Osteoblast (primary cell): ENCODE measurements at regions not wholly inside any gene's neighbourhood (a gene's known extent, or its start where the extent isn't known, plus 50 kb on each side); places are given as distances from the start of the nearest gene placed in this dataset.

Experiments used
- DNase-seq: peaks from one replicate; pipeline ENCODE4 v3.0.0; 2011; ENCODE audit warnings: low spot score, mixed read lengths; ENCODE audit not compliant: insufficient read length; ENCODE audit errors: missing footprints
- H2AFZ ChIP-seq: 2 replicates; pipeline ENCODE4 v1.6.0; 2011; ENCODE audit warnings: mild to moderate bottlenecking, low read length
- H3K27ac ChIP-seq: 2 replicates; pipeline ENCODE4 v1.5.1; 2011; ENCODE audit warnings: mild to moderate bottlenecking, low read depth, low read length, moderate library complexity
- H3K27me3 ChIP-seq: 2 replicates; pipeline ENCODE4 v1.6.0; 2012; ENCODE audit warnings: mild to moderate bottlenecking, control low read depth, inconsistent platforms, low read length, moderate library complexity; ENCODE audit not compliant: insufficient read depth
- H3K36me3 ChIP-seq: 2 replicates; pipeline ENCODE4 v1.5.1; 2011; ENCODE audit warnings: mild to moderate bottlenecking, low read length, control low read depth, moderate library complexity; ENCODE audit not compliant: insufficient read depth
- H3K4me1 ChIP-seq: 2 replicates; pipeline ENCODE4 v1.5.1; 2011; ENCODE audit warnings: mild to moderate bottlenecking, low read length, control low read depth, moderate library complexity; ENCODE audit not compliant: insufficient read depth
- H3K4me2 ChIP-seq: 2 replicates; pipeline ENCODE4 v1.6.0; 2011; ENCODE audit warnings: mild to moderate bottlenecking, low read length; ENCODE audit not compliant: insufficient read depth
- H3K4me3 ChIP-seq: fragments of 200-600 bp; sonication (generic); 3 replicates; pipeline ENCODE4 v1.5.1; 2012; ENCODE audit warnings: mild to moderate bottlenecking, low read length, inconsistent platforms; ENCODE audit not compliant: insufficient read depth
- H3K79me2 ChIP-seq: 2 replicates; pipeline ENCODE4 v1.6.0; 2012; ENCODE audit warnings: mild to moderate bottlenecking, low read length, control low read depth, inconsistent platforms; ENCODE audit not compliant: insufficient read depth
- H3K9me3 ChIP-seq: 2 replicates; pipeline ENCODE4 v1.5.1; 2011; ENCODE audit warnings: low read depth, low read length, control low read depth
- H4K20me1 ChIP-seq: 2 replicates; pipeline ENCODE4 v1.6.0; 2012; ENCODE audit warnings: mild to moderate bottlenecking, low read length, control low read depth; ENCODE audit not compliant: insufficient read depth
- TF ChIP-seq, protein P1 (sequence below): IDR thresholded peaks from 2 replicates; pipeline ENCODE4 v1.5.1; 2011; ENCODE audit warnings: mild to moderate bottlenecking, low read depth, low read length, moderate library complexity; ENCODE audit errors: extremely low read depth

DNA sequence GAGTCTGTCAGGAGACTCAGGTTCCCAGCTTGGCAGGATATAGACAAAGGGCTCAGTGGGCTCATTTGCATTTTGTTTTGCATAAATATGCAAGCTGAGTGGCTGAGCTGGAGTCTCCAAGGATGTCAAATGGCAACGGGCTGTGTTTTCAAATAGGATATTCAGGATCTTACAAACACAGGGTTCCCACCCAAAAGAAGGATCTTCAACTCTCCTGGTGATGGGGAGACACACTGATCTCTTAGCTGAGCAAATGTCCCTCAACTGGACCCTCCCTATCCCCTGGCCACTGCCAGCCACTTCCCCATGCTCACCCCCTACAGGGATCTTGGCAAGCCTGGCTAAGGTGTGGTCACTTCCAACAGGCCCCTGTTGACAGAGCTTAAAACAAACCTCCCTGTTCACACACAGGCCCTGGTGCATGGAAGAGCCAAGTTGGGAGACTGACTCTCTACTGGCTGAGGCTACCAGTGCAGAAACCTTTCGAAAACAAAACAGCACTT, 61.6 kb downstream of the SOX9 start:
- Histone ChIP-seq H3K36me3 (no peaks in the 10 kb centered on the region), H3K27me3 (no peaks in the 10 kb centered on the region), H3K27ac (no peak overlapping the region), H4K20me1 (no peaks in the 10 kb centered on the region), H3K4me3 (no peak overlapping the region), H2AFZ (no peak overlapping the region), H3K4me2 (no peak overlapping the region), H3K9me3 (no peaks in the 10 kb centered on the region), H3K79me2 (no peaks in the 10 kb centered on the region), H3K4me1 (peaks cover 2% of the 10 kb centered on the region)
- no peak for DNase-seq
- TF ChIP-seq, protein P1, sequence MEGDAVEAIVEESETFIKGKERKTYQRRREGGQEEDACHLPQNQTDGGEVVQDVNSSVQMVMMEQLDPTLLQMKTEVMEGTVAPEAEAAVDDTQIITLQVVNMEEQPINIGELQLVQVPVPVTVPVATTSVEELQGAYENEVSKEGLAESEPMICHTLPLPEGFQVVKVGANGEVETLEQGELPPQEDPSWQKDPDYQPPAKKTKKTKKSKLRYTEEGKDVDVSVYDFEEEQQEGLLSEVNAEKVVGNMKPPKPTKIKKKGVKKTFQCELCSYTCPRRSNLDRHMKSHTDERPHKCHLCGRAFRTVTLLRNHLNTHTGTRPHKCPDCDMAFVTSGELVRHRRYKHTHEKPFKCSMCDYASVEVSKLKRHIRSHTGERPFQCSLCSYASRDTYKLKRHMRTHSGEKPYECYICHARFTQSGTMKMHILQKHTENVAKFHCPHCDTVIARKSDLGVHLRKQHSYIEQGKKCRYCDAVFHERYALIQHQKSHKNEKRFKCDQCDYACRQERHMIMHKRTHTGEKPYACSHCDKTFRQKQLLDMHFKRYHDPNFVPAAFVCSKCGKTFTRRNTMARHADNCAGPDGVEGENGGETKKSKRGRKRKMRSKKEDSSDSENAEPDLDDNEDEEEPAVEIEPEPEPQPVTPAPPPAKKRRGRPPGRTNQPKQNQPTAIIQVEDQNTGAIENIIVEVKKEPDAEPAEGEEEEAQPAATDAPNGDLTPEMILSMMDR = no peak

DNA sequence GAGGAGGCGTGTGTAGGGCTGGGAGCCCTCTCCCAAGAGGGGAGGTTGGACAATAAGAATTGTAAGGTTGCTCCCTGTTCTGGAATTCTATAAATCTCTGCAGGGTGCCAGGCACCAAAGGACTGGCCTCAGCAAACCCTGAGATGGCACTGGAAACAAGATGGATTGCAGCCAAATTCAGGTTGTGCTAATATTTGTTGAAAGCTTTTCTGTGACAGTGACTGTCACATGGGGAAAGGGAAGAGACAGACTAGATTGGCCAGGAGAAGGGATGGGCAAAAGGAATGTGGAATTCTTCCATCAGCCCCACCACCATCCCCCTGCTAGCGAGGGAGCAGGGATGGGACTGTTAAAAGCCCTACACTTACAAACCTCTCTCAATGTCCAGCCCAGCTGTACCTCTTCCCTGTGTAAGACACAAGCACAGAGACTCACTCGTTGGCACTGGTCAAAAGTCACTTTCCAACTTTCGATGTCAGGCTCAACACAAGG, 62.4 kb downstream of the SOX9 start:
- TF ChIP-seq, protein P1 = no peak
- no peaks in the 10 kb centered on the region for H3K79me2 ChIP-seq
- H4K20me1 ChIP-seq = no peaks in the 10 kb centered on the region
- no peak overlapping the region for H3K4me3 ChIP-seq
- H3K27me3 ChIP-seq = no peaks in the 10 kb centered on the region
- no peak overlapping the region for H3K4me2 ChIP-seq
- peaks cover 7% of the 10 kb centered on the region for H3K4me1 ChIP-seq
- DNase-seq = no peak
- no peaks in the 10 kb centered on the region for H3K36me3 ChIP-seq
- no peaks in the 10 kb centered on the region for H3K9me3 ChIP-seq
- H3K27ac ChIP-seq = no peak overlapping the region
- no peak overlapping the region for H2AFZ ChIP-seq

DNA sequence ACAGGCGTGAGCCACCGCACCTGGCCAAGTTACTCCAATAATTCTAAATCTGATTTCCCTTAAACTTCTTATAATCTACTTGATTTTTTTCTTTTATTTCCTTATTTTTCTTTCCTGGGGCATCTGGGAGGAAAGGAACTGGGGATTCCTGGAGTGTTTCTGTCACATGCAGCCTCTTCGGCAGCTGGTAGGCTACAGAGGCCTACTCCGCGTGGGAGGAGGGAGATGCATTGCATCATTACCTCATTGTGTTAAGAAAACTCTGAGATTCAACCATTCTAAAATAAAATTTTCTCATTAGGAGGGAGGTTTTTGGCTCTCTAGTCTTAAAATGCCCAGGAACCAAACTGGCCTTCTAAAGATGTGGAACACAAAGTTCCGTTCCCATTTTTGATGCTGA, 64.0 kb downstream of the SOX9 start:
- Histone ChIP-seq H3K27me3 (no peaks in the 10 kb centered on the region), H2AFZ (peak overlapping the region; percentile 12), H3K27ac (no peak overlapping the region), H3K36me3 (no peaks in the 10 kb centered on the region), H3K4me3 (no peak overlapping the region), H3K9me3 (no peaks in the 10 kb centered on the region), H3K79me2 (no peaks in the 10 kb centered on the region), H3K4me2 (no peak overlapping the region), H3K4me1 (peaks cover 7% of the 10 kb centered on the region), H4K20me1 (no peaks in the 10 kb centered on the region)
- no peak for DNase-seq
- TF ChIP-seq, protein P1 = no peak

- Histone ChIP-seq H2AFZ (no peak overlapping the region), H3K9me3 (no peaks in the 10 kb centered on the region), H3K79me2 (no peaks in the 10 kb centered on the region), H3K27ac (no peak overlapping the region), H3K4me2 (no peak overlapping the region), H3K36me3 (no peaks in the 10 kb centered on the region), H3K4me3 (no peak overlapping the region), H3K27me3 (no peaks in the 10 kb centered on the region), H4K20me1 (no peaks in the 10 kb centered on the region), H3K4me1 (peaks cover 11% of the 10 kb centered on the region)
- DNase-seq = no peak
- TF ChIP-seq, protein P1 = no peak
Measured at GRCh38 chr17:72185564-72185963, 64.7 kb downstream of the SOX9 start.
